Neural crest cell (in vitro differentiated cells): ENCODE measurements at regions not wholly inside any gene's neighbourhood (a gene's known extent, or its start where the extent isn't known, plus 50 kb on each side); places are given as distances from the start of the nearest gene placed in this dataset.

ENCODE experiments used
- DNase-seq: peaks from one replicate; pipeline ENCODE4 v3.0.0; 2021; ENCODE audit warnings: low read depth, mixed read lengths, low spot score
- H3K27ac Mint-ChIP-seq: one replicate; pipeline ENCODE4 v1.8.0; 2021; ENCODE audit warnings: mild to moderate bottlenecking, mixed read lengths; ENCODE audit not compliant: unreplicated experiment
- H3K27me3 Mint-ChIP-seq: 2 replicates; pipeline ENCODE4 v1.8.0; 2021; ENCODE audit warnings: low read depth, mild to moderate bottlenecking, mixed read lengths
- H3K36me3 Mint-ChIP-seq: 2 replicates; pipeline ENCODE4 v1.8.0; 2021; ENCODE audit warnings: low read depth, mild to moderate bottlenecking, mixed read lengths
- H3K4me1 Mint-ChIP-seq: 2 replicates; pipeline ENCODE4 v1.8.0; 2021; ENCODE audit warnings: mixed read lengths
- H3K4me3 Mint-ChIP-seq: one replicate; pipeline ENCODE4 v1.8.0; 2021; ENCODE audit warnings: mild to moderate bottlenecking, mixed read lengths
- H3K9me3 Mint-ChIP-seq: 2 replicates; pipeline ENCODE4 v1.8.0; 2021; ENCODE audit warnings: mixed read lengths
- CTCF ChIP-seq: fragments of 200-600 bp; sonication (generic); conservative IDR thresholded peaks from 2 replicates; pipeline ENCODE4 v1.5.0; 2021; ENCODE audit warnings: antibody characterized with exemption, mild to moderate bottlenecking

DNA sequence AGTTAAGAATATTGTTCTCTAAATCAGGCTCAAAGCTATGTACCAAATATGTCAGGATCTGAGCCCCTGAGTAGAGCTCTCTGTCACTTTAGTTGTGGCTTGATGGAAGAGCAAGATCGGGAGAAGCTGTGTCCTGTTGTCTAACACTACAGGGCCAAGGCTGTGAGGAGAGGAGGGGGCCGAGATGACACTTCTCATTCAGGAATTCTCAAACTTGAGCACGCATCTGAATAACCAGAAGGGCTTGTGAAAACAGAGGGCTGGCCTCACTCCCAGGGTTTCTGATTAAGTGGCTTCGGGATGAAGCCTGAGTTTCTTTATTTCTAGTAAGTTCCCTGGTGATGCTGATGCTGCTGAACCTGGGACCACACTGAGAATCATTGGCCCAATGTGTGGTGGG, 209.2 kb upstream of the DAB1 start:
- Mint-ChIP-seq H3K27me3 (no peaks in the 10 kb centered on the region), H3K4me3 (no peak overlapping the region), H3K9me3 (no peaks in the 10 kb centered on the region), H3K4me1 (no peaks in the 10 kb centered on the region), H3K27ac (no peak overlapping the region), H3K36me3 (no peaks in the 10 kb centered on the region)
- no peak for TF ChIP-seq CTCF
- DNase-seq = no peak

- no peak overlapping the region for H3K4me3 Mint-ChIP-seq
- no peak for TF ChIP-seq CTCF
- DNase-seq = no peak
- H3K4me1 Mint-ChIP-seq = no peaks in the 10 kb centered on the region
- no peak overlapping the region for H3K27ac Mint-ChIP-seq
- H3K27me3 Mint-ChIP-seq = no peaks in the 10 kb centered on the region
- no peaks in the 10 kb centered on the region for H3K9me3 Mint-ChIP-seq
- H3K36me3 Mint-ChIP-seq = no peaks in the 10 kb centered on the region
Measured at GRCh38 chr1:57632401-57632800, 208.5 kb upstream of the DAB1 start.

DNA sequence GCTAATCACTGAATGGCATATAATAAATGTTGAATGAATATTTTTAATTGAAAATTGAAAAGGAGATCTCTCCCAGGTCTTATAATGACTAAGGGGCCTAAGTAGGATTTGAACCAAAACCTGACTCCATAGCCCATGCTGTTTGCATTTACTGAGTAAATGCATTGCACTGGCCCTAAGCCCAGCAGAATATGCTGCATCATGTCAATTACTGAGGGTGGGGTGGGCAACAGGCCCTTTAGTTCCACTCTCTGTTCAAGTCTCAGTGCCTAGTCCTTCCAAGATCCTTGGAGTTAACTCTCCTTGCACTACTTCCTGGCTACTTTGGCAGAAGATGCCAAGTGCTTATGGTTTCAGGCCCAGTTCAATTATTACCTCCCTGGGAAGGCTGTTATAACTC, 203.8 kb upstream of the DAB1 start:
- H3K27me3 Mint-ChIP-seq = no peaks in the 10 kb centered on the region
- no peak overlapping the region for H3K27ac Mint-ChIP-seq
- H3K4me3 Mint-ChIP-seq = no peak overlapping the region
- H3K36me3 Mint-ChIP-seq = no peaks in the 10 kb centered on the region
- no peak for TF ChIP-seq CTCF
- H3K4me1 Mint-ChIP-seq = peaks cover 21% of the 10 kb centered on the region
- H3K9me3 Mint-ChIP-seq = no peaks in the 10 kb centered on the region
- DNase-seq = no peak

- Mint-ChIP-seq H3K27me3 (no peaks in the 10 kb centered on the region), H3K4me1 (peaks cover 21% of the 10 kb centered on the region), H3K27ac (no peak overlapping the region), H3K9me3 (no peaks in the 10 kb centered on the region), H3K4me3 (no peak overlapping the region), H3K36me3 (no peaks in the 10 kb centered on the region)
- no peak for TF ChIP-seq CTCF
- DNase-seq = no peak
Measured at GRCh38 chr1:57623791-57624538, 200.1 kb upstream of the DAB1 start.

- DNase-seq = peak; percentile 14
- H3K4me3 Mint-ChIP-seq = no peak overlapping the region
Measured at GRCh38 chr1:57623039-57623790, 199.4 kb upstream of the DAB1 start.

More at GRCh38 chr1:57623039-57623790, 199.4 kb upstream of the DAB1 start:
- H3K27ac Mint-ChIP-seq = peak overlapping the region; percentile 10
- no peak for TF ChIP-seq CTCF
- no peaks in the 10 kb centered on the region for H3K27me3 Mint-ChIP-seq
- no peaks in the 10 kb centered on the region for H3K36me3 Mint-ChIP-seq
- peaks cover 21% of the 10 kb centered on the region for H3K4me1 Mint-ChIP-seq
- H3K9me3 Mint-ChIP-seq = no peaks in the 10 kb centered on the region
